ENCODE measurements at regions not wholly inside any gene's neighbourhood (a gene's known extent, or its start where the extent isn't known, plus 50 kb on each side); places are given as distances from the start of the nearest gene placed in this dataset.

GRCh38 chr9:7967093-7967827, 167.7 kb upstream of the DMAC1 start:
- H3K9me3 ChIP-seq (ENCODE audit: control insufficient read depth, insufficient read depth, low read depth, low read length), result no peaks in the 10 kb centered on the region
- TF ChIP-seq EZH2 (IDR thresholded peaks at IDR 0.05; ENCODE audit: low read length, missing control alignments) (no peak), CTCF (conservative IDR thresholded peaks at IDR 0.05 in 1 of 2, IDR thresholded peaks at IDR 0.05 in 1 of 2; ENCODE audit: low read depth in 1 of 2, low read length in 2 of 2) (no peak)
- H3K36me3 ChIP-seq (ENCODE audit: control insufficient read depth, insufficient read depth, low read length), result no peaks in the 10 kb centered on the region
- no peaks in the 10 kb centered on the region for H3K79me2 ChIP-seq (ENCODE audit: control insufficient read depth, insufficient read depth, low read length)
- no peak overlapping the region for H3K9ac ChIP-seq (ENCODE audit: insufficient read depth, low read length)
- no peak overlapping the region for H3K4me3 ChIP-seq (replicated peaks in 1 of 4; ENCODE audit: control extremely low read depth in 1 of 4, insufficient read depth in 1 of 4, low read depth in 3 of 4, low read length in 4 of 4)
- no peak overlapping the region for H3K4me2 ChIP-seq (ENCODE audit: extremely low read depth, insufficient read depth, low read length)
- no peak overlapping the region for H3K27ac ChIP-seq (ENCODE audit: insufficient read depth, low read length)
- H2AFZ ChIP-seq (ENCODE audit: low read length), result no peak overlapping the region
- H4K20me1 ChIP-seq (ENCODE audit: control insufficient read depth, extremely low read depth, insufficient read depth, low read length), result no peaks in the 10 kb centered on the region
- no peak for DNase-seq (ENCODE audit: low read depth in 2 of 2)
- no peaks in the 10 kb centered on the region for H3K27me3 ChIP-seq (ENCODE audit: control insufficient read depth, insufficient read depth, low read length)
- H3K4me1 ChIP-seq (ENCODE audit: control insufficient read depth, extremely low read depth, insufficient read depth, low read length), result no peaks in the 10 kb centered on the region

DNA sequence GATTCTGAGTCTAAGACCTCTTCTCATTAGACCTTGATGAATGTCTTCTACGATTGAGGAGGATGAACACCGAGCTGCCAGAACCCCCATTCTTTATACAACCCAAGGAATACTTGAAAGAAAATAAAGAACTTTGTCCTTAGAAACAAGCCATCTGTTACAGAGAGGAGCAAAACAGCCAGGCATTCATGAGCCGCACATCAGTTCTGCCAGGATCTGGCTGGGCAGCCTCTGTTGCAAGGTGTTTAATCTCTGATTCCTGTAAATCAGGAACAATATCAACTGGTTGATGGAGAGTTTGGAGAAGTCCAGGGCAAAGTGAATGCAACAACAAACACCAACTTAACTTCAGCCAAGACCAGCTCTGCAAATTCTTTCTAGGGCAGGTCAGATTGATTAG, 165.5 kb upstream of the DMAC1 start:
- no peak overlapping the region for H3K9ac ChIP-seq (ENCODE audit: insufficient read depth, low read length)
- TF ChIP-seq CTCF (conservative IDR thresholded peaks at IDR 0.05 in 1 of 2, IDR thresholded peaks at IDR 0.05 in 1 of 2; ENCODE audit: low read depth in 1 of 2, low read length in 2 of 2) (no peak), EZH2 (IDR thresholded peaks at IDR 0.05; ENCODE audit: low read length, missing control alignments) (no peak)
- no peaks in the 10 kb centered on the region for H3K36me3 ChIP-seq (ENCODE audit: control insufficient read depth, insufficient read depth, low read length)
- no peak overlapping the region for H3K27ac ChIP-seq (ENCODE audit: insufficient read depth, low read length)
- H2AFZ ChIP-seq (ENCODE audit: low read length), result no peak overlapping the region
- no peak overlapping the region for H3K4me2 ChIP-seq (ENCODE audit: extremely low read depth, insufficient read depth, low read length)
- no peak overlapping the region for H3K4me3 ChIP-seq (replicated peaks in 1 of 4; ENCODE audit: control extremely low read depth in 1 of 4, insufficient read depth in 1 of 4, low read depth in 3 of 4, low read length in 4 of 4)
- no peaks in the 10 kb centered on the region for H3K79me2 ChIP-seq (ENCODE audit: control insufficient read depth, insufficient read depth, low read length)
- H3K27me3 ChIP-seq (ENCODE audit: control insufficient read depth, insufficient read depth, low read length), result no peaks in the 10 kb centered on the region
- no peak for DNase-seq (ENCODE audit: low read depth in 2 of 2)
- H4K20me1 ChIP-seq (ENCODE audit: control insufficient read depth, extremely low read depth, insufficient read depth, low read length), result no peaks in the 10 kb centered on the region
- H3K9me3 ChIP-seq (ENCODE audit: control insufficient read depth, insufficient read depth, low read depth, low read length), result no peaks in the 10 kb centered on the region
- H3K4me1 ChIP-seq (ENCODE audit: control insufficient read depth, extremely low read depth, insufficient read depth, low read length), result no peaks in the 10 kb centered on the region

DNA sequence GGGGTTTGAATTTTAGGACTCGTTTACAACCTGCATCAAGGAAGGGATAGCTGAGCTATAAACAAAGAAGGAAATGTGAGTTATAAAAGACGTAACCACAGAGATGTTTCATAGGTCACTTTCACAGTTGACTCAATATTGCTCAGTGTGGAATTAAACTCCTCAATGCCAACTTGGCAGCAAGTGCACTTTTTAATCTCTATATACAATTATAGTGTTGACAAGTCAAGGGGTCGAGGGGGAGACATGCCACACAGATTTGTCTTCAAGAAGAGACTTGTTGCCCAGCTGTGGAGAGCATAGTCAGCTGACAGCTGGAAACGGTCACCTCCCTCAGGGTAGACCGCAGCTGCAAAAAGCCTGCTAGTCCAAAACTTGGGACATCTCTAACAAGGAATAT, 163.4 kb upstream of the DMAC1 start:
- TF ChIP-seq CTCF (conservative IDR thresholded peaks at IDR 0.05 in 1 of 2, IDR thresholded peaks at IDR 0.05 in 1 of 2; ENCODE audit: low read depth in 1 of 2, low read length in 2 of 2) (no peak), EZH2 (IDR thresholded peaks at IDR 0.05; ENCODE audit: low read length, missing control alignments) (no peak)
- DNase-seq (ENCODE audit: low read depth in 2 of 2), result peak; percentile 4 to 41
- Histone ChIP-seq H3K79me2 (ENCODE audit: control insufficient read depth, insufficient read depth, low read length) (no peaks in the 10 kb centered on the region), H2AFZ (ENCODE audit: low read length) (no peak overlapping the region), H3K36me3 (ENCODE audit: control insufficient read depth, insufficient read depth, low read length) (no peaks in the 10 kb centered on the region), H3K9ac (ENCODE audit: insufficient read depth, low read length) (no peak overlapping the region), H3K4me1 (ENCODE audit: control insufficient read depth, extremely low read depth, insufficient read depth, low read length) (no peaks in the 10 kb centered on the region), H3K27me3 (ENCODE audit: control insufficient read depth, insufficient read depth, low read length) (no peaks in the 10 kb centered on the region), H3K9me3 (ENCODE audit: control insufficient read depth, insufficient read depth, low read depth, low read length) (no peaks in the 10 kb centered on the region), H3K27ac (ENCODE audit: insufficient read depth, low read length) (no peak overlapping the region), H3K4me3 (replicated peaks in 1 of 4; ENCODE audit: control extremely low read depth in 1 of 4, insufficient read depth in 1 of 4, low read depth in 3 of 4, low read length in 4 of 4) (no peak overlapping the region), H4K20me1 (ENCODE audit: control insufficient read depth, extremely low read depth, insufficient read depth, low read length) (no peaks in the 10 kb centered on the region), H3K4me2 (ENCODE audit: extremely low read depth, insufficient read depth, low read length) (no peak overlapping the region)
